ENCODE measurements at regions not wholly inside any gene's neighbourhood (a gene's known extent, or its start where the extent isn't known, plus 50 kb on each side); places are given as distances from the start of the nearest gene placed in this dataset.

- no peaks in the 10 kb centered on the region for H3K4me1 ChIP-seq (ENCODE audit: control insufficient read depth in 2 of 3, insufficient read depth in 2 of 3, low read depth in 1 of 3, low read length in 3 of 3)
- DNase-seq (no peak), FAIRE-seq (no peak)
- intact Hi-C loops (cut with DNase I): no loop called here
- no peak overlapping the region for H3K4me3 ChIP-seq (ENCODE audit: low read length in 3 of 3)
- H3K27ac ChIP-seq (ENCODE audit: low read depth in 2 of 2, low read length in 2 of 2): no peak overlapping the region
- no peaks in the 10 kb centered on the region for H3K36me3 ChIP-seq (ENCODE audit: control insufficient read depth in 2 of 3, insufficient read depth in 3 of 3, low read length in 3 of 3)
- no peak for TF ChIP-seq CTCF (IDR thresholded peaks at IDR 0.05; ENCODE audit: borderline replicate concordance, extremely low read depth, insufficient read depth)
- no peaks in the 10 kb centered on the region for H3K9me3 ChIP-seq (ENCODE audit: control insufficient read depth in 2 of 3, insufficient read depth in 1 of 3, low read length in 3 of 3)
- no peak overlapping the region for H3K9ac ChIP-seq (ENCODE audit: low read length in 3 of 3)
- H3K27me3 ChIP-seq (ENCODE audit: control insufficient read depth, insufficient read depth, low read length): no peaks in the 10 kb centered on the region
Observed at GRCh38 chr4:116639070-116639577, 446.3 kb downstream of the TRAM1L1 start.

GRCh38 chr4:116638592-116638991 is 446.8 kb downstream of the TRAM1L1 start:
- no peak for DNase-seq
- Histone ChIP-seq H3K27ac (ENCODE audit: low read depth in 2 of 2, low read length in 2 of 2) (no peak overlapping the region), H3K4me3 (ENCODE audit: low read length in 3 of 3) (no peak overlapping the region), H3K27me3 (ENCODE audit: control insufficient read depth, insufficient read depth, low read length) (no peaks in the 10 kb centered on the region), H3K9me3 (ENCODE audit: control insufficient read depth in 2 of 3, insufficient read depth in 1 of 3, low read length in 3 of 3) (no peaks in the 10 kb centered on the region), H3K9ac (ENCODE audit: low read length in 3 of 3) (no peak overlapping the region), H3K4me1 (ENCODE audit: control insufficient read depth in 2 of 3, insufficient read depth in 2 of 3, low read depth in 1 of 3, low read length in 3 of 3) (no peaks in the 10 kb centered on the region), H3K36me3 (ENCODE audit: control insufficient read depth in 2 of 3, insufficient read depth in 3 of 3, low read length in 3 of 3) (no peaks in the 10 kb centered on the region)
- intact Hi-C loops (cut with DNase I): no loop called here
- TF ChIP-seq CTCF (IDR thresholded peaks at IDR 0.05; ENCODE audit: borderline replicate concordance, extremely low read depth, insufficient read depth): no peak
- FAIRE-seq: no peak

- Histone ChIP-seq H3K4me3 (ENCODE audit: low read length in 3 of 3) (no peak overlapping the region), H3K36me3 (ENCODE audit: control insufficient read depth in 2 of 3, insufficient read depth in 3 of 3, low read length in 3 of 3) (no peaks in the 10 kb centered on the region), H3K27ac (ENCODE audit: low read depth in 2 of 2, low read length in 2 of 2) (no peak overlapping the region), H3K9me3 (ENCODE audit: control insufficient read depth in 2 of 3, insufficient read depth in 1 of 3, low read length in 3 of 3) (no peaks in the 10 kb centered on the region), H3K27me3 (ENCODE audit: control insufficient read depth, insufficient read depth, low read length) (no peaks in the 10 kb centered on the region), H3K9ac (ENCODE audit: low read length in 3 of 3) (no peak overlapping the region), H3K4me1 (ENCODE audit: control insufficient read depth in 2 of 3, insufficient read depth in 2 of 3, low read depth in 1 of 3, low read length in 3 of 3) (no peaks in the 10 kb centered on the region)
- intact Hi-C loops (cut with DNase I): no loop called here
- DNase-seq (no peak), FAIRE-seq (no peak)
- no peak for TF ChIP-seq CTCF (IDR thresholded peaks at IDR 0.05; ENCODE audit: borderline replicate concordance, extremely low read depth, insufficient read depth)
Observed at GRCh38 chr4:116636917-116637316, 448.5 kb downstream of the TRAM1L1 start.

- no peak for FAIRE-seq
- Histone ChIP-seq H3K36me3 (ENCODE audit: control insufficient read depth in 2 of 3, insufficient read depth in 3 of 3, low read length in 3 of 3) (no peaks in the 10 kb centered on the region), H3K9ac (ENCODE audit: low read length in 3 of 3) (no peak overlapping the region), H3K27me3 (ENCODE audit: control insufficient read depth, insufficient read depth, low read length) (no peaks in the 10 kb centered on the region), H3K9me3 (ENCODE audit: control insufficient read depth in 2 of 3, insufficient read depth in 1 of 3, low read length in 3 of 3) (no peaks in the 10 kb centered on the region), H3K27ac (ENCODE audit: low read depth in 2 of 2, low read length in 2 of 2) (no peak overlapping the region), H3K4me3 (ENCODE audit: low read length in 3 of 3) (no peak overlapping the region), H3K4me1 (ENCODE audit: control insufficient read depth in 2 of 3, insufficient read depth in 2 of 3, low read depth in 1 of 3, low read length in 3 of 3) (no peaks in the 10 kb centered on the region)
- TF ChIP-seq CTCF (IDR thresholded peaks at IDR 0.05; ENCODE audit: borderline replicate concordance, extremely low read depth, insufficient read depth): no peak
- intact Hi-C loops (cut with DNase I): no loop called here
- DNase-seq: peak in 2 of 5 donors; percentile 2 to 8
Observed at GRCh38 chr4:116632269-116632668, 453.1 kb downstream of the TRAM1L1 start.

Measured in kidney (tissue), 13 donors.